NCI-H2107 treated with DMSO at 0.1 percent for 48 hours (cell line): ENCODE measurements at regions not wholly inside any gene's neighbourhood (a gene's known extent, or its start where the extent isn't known, plus 50 kb on each side); places are given as distances from the start of the nearest gene placed in this dataset.
"Not testable (repeated sequence)": the region's sequence is repeated elsewhere in the genome, so short reads cannot be mapped to it uniquely, and the experiment has no call there.

Experiments used
- DNase-seq: peaks from one replicate; lab custom pipeline; 2025; ENCODE audit not compliant: unreplicated experiment; lab: John Stamatoyannopoulos, UW

DNA sequence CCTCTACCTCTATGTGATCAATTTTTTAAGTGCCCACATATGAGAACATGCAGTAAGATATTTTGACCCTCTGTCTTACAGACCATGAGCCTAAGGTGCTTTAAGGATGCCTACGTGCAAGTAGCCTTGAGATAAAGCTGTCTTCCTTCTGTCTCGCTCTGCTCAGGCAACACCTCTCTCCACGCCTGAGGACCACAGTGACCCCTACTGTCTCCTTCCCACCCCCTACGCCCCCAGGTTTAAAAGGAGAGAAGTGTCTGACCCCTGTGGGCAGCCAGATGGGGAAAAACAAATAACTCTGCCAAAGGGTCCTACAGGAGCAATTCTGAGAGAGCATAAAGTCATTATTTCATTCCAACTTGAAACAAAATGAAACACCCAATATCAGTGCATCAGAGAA is 286.4 kb upstream of the TMEM132C start:
- no peak for DNase-seq

DNA sequence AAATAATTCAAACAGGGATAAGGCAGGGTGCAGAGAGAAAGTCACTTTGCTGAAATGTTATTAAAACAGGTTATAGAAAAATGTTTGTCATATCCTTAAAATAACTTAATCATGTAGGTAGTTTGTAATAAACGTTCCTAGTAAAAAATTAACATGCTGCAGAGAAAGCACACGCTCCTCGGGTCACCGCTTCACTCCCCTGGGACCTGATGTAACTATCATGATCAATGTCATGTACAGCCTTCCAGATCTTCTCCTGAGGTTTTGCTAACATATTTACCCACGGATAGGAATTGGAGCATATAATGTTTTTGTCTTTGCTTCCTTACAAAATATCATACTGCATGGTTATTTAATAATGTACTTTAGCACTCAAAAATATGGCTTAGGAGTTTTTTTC is 285.1 kb upstream of the TMEM132C start:
- no peak for DNase-seq

DNA sequence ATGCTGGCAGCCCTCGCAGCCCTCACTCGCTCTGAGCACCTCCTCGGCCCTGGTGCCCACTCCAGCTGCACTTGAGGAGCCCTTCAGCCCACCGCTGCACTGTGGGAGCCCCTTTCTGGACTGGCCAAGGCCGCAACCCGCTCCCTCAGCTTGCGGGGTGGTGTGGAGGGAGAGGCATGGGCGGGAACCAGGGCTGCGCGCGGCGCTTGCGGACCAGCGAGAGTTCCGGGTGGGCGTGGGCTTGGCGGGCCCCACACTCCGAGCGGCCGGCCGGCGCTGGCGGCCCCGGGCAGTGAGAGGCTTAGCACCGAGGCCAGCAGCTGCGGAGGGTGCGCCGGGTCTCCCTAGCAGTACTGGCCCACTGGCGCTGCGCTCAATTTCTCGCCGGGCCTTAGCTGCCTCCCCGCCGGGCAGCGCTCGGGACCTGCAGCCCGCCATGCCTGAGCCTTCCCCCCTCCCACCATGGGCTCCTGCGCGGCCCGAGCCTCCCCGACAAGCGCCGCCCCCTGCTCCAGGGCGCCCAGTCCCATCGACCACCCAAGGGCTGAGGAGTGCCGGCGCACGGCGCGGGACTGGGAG is 283.7 kb upstream of the TMEM132C start:
- not testable (repeated sequence) for DNase-seq

DNA sequence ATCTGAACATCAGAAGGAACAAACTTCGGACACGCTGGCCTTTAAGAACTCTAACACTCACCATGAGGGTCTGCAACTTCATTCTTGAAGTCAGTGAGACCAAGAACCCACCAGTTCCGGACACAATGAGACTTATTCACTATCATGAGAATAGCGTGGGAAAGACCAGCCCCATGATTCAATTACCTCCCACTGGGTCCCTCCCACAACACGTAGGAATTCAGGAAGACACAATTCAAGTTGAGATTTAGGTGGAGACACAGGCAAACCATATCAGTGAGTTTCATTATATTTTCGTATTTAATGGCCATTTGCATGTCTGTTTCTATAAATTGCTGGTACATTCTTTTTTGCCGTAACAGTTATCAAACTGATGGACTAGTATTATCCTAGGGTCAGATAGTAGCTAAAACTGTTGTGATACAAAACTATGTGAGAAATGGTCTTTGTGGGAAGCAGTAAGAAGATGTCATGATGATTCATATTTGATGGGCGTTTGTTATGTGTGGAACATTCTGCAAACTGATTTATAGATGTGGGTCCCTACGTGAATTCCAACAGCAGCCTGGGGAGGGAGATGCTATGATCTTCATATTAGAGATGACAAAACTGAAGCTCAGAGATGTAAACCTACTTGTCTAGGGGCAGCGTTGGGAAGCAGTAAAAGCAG is 282.4 kb upstream of the TMEM132C start:
- DNase-seq: no peak

DNA sequence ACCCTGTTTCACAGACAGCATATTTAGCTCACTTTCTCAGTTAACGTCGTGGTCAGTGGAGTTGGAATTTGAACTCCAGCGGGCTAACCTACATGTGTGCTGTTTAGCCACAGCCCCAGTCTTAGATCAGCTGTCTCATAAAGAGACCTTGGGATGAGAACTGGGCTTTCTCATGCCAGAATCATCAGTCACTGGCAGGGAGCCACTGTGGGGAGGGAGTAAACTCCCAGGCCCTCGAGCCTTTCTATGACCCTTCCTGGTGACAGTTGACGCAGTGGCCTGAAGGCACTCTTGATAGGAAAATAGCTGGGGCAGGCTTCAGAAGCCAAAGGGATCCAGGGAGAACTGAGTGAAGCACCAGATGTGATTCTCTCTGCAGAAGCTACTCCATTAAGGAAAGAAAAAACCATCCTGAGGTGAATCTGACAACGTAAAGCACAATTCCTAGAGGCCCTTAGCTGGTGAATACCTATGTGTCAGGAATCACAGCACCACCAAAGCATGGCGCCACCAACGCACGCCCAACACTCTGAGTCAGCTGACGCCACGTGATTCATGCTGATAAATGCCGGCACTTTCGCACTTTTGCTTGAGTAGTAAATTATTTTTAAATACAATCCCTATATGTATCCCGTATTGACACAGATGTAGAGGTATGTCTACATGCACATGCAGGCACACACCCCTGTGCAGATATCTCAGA is 279.6 kb upstream of the TMEM132C start:
- DNase-seq: no peak

DNA sequence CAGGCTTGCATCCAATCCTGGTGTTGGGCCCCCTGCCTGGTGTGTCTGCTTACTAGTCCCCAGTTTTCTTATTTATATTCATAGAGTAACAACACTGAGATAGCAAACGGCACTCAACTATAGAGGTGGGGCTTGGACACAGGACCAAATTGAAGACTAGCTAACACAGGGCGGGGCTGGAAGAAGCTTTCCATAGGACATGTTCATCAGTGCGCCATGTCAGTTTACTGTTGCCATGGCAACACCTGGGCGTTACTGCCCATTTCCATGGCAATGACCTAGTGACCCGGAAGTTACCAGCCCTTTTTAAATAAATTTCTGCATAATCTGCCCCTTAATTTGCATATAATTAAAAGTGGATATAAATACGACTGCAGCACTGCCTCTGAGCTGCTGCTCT is 275.5 kb upstream of the TMEM132C start:
- DNase-seq: no peak

DNA sequence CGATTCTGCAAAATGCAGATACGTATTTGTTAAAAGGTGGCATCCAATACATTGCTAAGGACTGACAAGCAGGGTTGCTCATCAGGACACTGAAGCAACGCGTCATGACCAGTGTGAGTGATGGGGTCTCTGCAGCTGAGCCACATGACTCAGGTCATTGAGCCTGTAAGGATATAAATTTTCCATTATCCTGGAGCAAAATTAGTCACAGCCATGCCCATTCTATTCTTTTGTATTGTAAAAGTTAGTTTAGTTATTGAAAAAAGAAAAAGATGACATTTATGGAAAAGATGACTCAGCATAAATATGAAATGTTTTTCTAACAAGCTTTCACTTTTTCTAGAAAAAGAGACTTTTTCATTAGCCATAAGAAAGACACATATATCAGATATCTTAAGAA is 268.0 kb upstream of the TMEM132C start:
- no peak for DNase-seq

DNA sequence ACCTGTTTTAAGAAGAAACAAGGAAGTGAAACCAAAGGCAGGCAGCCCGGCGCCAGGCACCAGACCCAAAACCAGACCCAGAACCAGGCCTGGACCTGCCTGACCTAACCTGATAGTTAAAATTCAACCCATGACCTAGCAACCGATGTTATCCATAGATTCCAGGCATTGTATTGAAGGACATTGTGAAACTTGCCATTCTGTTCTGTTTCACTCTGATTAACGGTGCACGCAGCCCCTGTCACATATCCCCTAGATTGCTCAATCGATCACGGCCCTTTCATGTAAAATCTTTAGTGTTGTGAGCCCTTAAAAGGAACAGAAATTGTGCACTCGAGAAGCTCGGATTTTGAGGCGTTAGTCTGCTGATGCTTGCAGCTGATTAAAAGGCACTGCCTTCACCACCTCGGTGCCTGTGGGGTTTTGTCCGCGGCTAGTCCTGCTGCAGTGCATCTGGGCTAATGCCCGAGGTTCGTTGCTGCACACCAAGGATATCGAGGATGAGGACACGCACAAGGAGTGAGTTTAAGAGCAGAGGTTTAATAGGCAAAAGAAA is 262.5 kb upstream of the TMEM132C start:
- DNase-seq: no peak

DNA sequence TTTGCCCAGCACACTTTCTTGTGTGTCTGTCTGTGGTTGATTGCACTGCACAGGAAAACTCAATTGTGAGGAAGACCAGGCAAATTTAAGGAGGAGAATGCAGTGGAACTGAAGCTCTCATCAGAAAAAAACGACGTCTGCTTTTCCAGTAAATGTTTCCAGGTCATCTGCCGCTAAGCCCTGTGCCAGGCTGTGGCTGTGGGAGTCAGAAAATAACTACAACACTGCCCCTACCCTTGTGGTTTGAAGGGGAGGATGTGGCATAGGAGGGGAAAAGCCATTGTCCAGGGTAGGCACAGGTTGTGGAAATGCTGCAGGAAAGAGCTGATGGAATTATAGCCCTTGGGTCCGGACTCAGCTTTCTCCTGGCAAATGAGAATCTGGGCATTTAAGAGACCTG is 259.7 kb upstream of the TMEM132C start:
- DNase-seq: no peak

DNA sequence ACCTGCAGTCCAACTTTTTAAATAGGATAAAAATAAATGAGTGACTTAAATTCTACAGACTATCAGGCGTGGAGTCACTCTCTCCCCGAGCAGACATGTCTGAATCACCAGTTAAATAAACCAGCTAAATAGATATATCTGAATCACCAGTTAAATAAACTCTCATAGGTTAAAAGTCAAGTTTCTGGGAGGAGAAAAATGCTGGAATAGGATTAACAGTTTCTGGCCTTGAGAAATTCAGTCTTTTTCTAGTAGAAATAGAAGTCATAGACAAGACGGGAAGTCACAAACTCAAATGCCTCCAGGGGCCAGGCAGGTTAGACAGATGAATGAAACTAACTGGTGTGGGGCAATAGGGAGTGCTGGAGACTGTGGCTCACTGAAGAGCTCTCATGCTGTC is 258.6 kb upstream of the TMEM132C start:
- DNase-seq: no peak

DNA sequence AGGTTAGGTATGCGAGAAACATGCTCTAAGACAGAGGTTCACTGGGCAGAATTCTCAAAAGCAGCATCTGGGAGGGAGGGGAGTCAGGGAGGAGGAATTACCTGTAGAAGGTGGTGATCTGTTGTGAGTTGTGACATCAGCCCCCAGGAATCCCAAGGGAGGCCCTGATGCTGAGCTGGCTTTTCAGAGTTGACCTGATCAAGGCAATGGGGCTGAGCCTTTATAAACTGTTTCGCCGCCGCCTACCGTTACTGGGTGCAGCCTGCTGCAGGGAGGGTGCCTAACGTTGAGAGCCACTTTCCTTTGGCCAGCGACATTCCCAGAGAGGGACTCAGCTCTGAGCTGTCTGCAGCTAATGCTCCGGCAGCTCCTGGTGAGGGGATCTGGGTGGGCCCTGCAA is 257.9 kb upstream of the TMEM132C start:
- DNase-seq: no peak

DNA sequence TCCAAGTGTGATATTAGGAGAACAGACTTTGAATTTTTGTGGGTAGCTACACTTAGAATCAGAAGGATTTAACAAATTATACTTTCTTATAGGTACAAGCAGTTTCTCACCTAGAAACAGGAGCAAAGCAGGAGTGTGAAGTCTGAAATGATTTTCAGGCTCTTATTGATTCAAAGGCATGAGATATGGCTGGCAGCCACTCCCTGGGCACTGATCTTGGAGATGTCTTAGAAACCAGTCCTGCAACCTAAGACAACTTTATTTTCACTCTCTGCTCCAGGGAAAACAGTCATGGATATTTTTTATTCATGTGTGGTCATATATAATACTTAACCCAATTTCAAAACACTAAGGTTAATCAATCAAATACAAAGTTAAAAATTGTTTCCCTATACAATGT is 254.9 kb upstream of the TMEM132C start:
- no peak for DNase-seq

DNA sequence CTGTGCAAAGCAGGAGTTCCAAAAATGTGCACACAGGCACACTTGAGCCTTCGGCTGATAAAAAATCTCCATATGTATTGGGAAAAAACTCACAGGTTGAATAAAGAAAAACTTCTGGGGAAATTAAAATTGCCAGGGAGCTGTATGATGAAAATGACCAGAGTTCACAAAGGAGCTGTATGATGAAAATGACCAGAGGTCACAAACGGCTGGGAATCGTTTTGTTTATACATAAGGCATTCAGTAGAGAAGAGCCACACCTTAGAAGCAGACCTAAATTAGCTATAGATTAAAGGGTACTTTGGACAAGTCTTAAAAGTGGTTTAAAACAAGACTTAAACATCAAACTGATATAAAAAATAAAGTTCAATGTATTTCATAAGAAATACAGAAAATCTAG is 251.7 kb upstream of the TMEM132C start:
- DNase-seq: no peak

DNA sequence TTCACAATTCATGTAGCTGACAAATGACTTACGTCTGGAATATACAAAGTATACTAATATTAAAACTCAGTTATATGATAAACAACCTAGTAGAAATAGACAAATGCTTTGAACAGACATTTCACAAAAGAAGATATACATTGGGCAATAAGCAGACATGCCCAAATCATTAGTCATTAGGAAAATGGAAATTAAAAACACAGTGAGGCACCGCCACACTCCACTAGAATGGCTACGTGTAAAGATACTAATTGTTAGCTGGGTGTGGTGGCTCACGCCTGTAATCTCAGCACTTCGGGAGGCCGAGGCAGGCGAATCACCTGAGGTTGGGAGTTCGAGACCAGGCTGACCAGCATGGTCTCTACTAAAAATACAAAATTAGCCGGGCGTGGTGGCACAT is 248.9 kb upstream of the TMEM132C start:
- no peak for DNase-seq

DNA sequence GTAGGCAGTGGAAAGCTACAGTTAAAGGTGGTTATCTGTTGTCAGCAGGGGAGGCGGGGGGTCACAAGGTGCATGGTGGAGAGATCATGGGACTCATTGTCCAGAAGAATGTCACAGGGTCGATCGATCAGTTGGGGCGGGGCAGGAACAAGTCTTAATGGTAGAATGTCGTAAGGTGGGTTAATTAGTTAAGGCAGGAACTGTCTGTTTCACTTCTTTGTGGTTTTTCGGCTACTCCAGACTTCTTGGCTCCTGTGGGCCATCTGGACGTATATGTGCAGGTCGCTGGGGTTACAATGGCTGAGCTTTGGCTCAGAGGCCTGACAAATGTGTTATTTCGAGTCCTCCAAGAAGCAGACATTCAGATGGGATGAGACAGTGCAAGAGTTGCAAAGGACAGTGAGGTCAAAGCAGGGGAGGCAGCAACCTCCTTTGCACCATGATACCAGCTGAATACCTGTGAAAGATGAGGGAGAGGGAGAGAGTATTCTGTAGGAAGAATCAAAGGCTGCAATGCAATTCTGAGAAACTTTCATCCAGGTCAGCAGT is 246.9 kb upstream of the TMEM132C start:
- DNase-seq: no peak

DNA sequence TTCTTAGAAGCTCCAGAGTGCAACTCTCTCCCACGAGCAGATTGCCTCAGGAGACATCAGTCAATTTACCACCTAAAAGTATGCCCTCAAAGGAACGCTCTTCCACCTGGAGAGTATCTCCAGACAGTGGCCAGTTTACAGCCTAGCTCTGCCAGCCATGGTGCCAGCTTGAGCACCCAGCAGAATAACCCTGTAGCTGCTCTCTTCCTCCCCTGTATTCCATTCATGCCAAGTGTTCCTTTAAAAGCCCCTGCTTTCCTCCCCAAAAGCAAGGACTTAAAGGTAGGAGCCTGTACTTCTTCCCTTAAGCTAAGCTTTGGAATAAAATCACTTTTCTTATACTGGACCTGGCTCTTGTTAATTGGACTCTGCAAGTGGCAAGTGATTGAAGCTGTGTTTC is 245.4 kb upstream of the TMEM132C start:
- DNase-seq: no peak

DNA sequence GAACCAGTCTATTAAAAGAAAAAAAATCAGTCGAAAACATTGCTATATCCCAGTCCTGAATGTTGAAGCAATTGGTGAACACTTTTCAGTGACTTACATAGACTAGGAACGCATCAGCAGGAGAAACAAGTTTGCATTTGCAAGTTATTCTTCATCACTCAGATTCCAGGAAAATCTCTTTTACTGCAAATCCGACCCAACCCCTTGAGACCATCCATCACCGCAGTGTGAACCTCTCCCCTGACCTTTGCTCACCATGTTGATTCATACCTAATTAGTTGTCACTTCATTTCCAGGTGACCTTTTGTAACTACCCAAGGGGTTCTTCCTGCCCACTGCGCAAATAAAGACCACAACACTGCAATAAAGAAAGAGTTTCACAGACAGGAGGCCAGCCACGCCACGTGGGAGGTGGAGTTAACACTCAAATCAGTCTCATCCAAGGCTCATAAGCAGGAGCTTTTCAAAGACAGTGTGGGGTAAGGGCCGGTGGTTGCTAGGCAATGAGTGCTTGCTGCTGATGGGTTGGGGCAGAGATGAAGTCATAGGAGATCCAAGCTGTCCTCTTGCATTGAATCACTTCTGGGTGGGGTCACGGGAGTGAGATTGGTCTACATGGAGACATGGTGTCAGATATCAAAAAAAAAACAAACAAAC is 241.3 kb upstream of the TMEM132C start:
- DNase-seq: no peak

DNA sequence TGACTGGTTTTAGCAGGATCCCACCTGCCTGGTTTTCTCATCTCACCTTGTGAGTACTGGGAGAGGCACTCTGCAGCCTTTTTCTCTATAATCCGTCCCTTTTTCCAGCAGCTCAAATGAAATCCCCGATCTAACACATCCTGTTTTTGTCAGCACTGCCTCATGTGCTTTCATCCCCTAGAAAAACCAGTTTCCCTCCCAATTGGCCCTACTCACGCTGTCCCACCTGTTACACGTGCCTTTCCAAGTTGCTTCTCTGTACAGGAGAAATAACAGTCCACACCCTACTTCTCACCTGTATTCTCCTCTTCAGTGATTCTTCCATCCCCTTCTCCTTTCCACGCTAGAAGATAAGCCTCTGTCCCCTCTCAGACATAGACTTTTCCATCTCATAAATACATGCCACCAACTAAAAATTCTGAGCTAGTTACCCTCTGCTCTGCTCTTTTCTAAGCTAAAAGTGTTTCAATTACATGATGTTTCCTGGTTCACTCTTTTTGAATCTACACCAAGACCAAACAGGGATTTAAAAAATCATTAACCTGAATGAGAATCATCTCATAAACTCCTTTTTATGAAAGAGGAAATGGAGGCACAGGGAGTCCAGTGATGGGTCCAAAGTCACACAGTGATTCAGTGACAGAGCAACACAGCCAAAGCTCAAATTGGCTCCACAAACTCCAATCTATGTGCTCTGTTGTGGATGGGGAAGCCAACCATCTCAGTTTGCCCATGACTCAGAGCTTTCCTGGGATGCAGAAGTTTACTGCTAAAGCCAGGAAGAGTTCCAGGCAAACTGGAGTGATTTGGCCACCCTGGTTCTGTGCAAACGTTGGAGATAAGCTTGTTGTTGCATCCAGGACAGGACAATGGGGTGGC is 240.0 kb upstream of the TMEM132C start:
- no peak for DNase-seq

DNA sequence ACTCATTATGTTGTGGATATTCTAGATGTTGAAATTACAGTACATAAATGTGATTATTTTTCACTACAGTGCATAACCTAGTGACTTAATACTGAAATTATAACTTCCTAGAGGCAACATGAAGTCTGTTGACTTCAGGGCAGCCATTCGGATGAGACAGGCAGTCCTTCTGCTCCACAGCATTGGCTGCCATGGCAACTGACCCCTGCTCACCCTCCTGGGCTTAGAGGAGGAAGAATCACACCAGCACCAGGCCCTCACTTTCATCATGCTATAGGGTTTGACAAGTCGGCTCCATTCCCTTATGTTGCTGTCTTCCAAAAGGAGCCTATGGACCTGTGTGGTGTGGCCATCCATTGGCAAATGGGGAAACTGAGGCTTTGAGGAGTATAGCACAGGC is 233.5 kb upstream of the TMEM132C start:
- no peak for DNase-seq

DNA sequence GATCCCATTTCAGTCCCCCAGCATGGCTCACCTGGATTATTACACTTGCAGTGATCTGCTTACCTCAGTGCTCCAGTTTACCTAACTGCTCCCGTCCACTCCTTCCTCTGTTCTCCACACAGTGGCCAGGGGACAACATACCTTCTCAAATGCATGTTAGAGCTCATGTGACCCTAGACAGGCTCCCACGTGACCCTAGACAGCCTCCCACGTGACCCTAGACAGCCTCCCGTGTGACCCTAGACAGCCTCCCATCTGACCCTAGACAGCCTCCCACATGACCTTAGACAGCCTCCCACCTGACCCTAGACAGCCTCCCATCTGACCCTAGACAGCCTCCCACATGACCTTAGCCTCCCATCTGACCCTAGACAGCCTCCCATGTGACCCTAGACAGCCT is 226.0 kb upstream of the TMEM132C start:
- no peak for DNase-seq

DNA sequence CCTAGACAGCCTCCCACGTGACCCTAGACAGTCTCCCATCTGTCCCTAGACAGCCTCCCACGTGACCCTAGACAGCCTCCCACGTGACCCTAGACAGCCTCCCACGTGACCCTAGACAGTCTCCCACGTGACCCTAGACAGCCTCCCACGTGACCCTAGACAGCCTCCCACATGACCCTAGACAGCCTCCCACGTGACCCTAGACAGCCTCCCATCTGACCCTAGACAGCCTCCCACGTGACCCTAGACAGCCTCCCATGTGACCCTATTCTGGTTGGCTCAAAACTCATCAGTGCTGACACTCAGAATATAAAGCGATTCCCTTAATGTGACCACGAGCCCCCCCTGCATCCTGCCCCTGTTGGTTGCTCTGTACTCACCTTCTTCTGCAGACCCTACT is 224.7 kb upstream of the TMEM132C start:
- DNase-seq: not testable (repeated sequence)
